Superior temporal gyrus (tissue), 1 donor: ENCODE measurements at regions not wholly inside any gene's neighbourhood (a gene's known extent, or its start where the extent isn't known, plus 50 kb on each side); places are given as distances from the start of the nearest gene placed in this dataset.
A peak's percentile ranks its signal among the peaks of the same experiment; 100 is the strongest.

Experiments
- DNase-seq: peaks from one replicate; pipeline ENCODE4 v3.0.0-alpha.2; 2016; ENCODE audit errors: extremely low spot score

DNA sequence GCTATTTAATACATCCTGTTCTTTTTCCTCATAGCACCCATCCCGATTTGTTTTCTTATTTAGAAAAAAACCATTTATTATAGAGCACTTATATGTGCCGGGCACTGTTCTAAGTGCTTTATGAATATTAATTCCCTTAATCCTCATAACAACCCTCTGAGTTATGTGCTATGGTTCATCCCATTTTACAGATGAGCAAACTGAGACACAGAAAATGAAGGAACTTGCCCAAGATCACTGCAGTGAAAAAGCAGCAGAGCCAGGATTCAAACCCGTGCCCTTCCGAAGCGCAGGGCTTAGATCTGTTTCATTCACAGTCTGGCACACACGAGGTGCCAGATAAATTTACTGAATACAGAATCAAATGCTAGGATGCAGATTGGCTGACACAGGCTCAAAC, 85.1 kb upstream of the ZC3H12A start:
- no peak for DNase-seq

GRCh38 chr1:37391211-37392011, 83.0 kb upstream of the ZC3H12A start:
- DNase-seq = no peak

DNA sequence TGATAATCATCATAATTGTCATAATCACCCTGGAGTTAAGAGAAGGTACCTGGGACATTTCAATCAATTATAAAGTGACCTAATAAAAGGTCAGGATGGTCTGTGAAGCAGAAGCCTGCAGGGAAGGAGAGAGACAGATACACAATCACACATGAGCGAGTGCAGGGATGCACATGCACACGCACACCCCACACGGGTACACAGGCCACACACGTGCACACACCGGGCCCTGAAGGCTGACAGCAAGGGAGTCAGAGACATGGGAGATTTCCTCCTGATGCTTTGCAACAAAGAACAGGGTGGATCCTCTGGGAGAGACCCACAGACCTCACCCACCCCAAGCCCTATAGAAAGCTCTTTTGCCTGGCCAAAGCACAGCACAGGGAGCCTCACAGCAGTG, 82.3 kb upstream of the ZC3H12A start:
- no peak for DNase-seq

DNA sequence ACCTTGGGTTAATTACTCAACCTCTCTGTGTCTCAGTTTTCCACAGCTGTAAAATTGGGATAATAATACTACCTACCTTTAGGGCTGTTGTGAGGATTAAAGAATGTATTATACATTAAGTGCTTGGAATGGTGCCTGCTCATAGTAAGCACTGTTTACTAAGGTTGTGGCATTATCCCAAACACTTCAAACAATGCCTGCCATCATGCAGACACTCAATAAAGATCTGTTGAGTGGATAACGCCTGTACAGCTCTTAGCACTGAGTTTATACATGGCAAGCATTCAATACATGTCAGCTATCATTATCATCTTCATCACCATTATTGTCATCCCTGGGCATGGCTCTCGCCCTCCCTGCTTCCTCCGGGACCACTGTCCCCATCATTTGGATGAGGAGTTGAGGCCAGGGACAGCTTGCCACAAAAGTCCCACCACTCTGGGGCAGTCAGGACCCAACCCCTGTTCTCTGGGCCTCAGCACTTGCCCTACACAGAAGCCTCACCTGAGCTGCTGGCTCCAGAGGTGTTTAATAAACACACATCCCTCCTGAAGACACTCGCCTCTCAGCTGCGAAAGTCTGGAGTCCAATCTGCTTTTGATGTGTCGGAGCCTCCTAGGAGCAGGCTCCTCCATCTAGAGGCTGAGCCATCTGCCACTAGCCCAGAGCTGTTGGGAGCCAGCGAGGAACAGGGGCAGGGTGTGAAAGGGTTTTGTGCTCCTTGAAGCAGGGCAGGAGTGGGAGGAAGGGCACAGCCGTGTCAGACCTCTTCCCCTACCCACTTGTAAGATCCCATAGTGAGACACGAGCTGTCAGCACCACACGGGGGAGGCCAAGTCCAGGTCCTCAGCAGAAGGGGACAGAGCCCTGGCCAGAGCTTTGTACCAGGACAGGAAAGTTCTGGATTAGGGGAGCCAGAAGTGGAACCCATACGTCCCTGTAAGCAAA, 80.9 kb upstream of the ZC3H12A start:
- DNase-seq = no peak

DNA sequence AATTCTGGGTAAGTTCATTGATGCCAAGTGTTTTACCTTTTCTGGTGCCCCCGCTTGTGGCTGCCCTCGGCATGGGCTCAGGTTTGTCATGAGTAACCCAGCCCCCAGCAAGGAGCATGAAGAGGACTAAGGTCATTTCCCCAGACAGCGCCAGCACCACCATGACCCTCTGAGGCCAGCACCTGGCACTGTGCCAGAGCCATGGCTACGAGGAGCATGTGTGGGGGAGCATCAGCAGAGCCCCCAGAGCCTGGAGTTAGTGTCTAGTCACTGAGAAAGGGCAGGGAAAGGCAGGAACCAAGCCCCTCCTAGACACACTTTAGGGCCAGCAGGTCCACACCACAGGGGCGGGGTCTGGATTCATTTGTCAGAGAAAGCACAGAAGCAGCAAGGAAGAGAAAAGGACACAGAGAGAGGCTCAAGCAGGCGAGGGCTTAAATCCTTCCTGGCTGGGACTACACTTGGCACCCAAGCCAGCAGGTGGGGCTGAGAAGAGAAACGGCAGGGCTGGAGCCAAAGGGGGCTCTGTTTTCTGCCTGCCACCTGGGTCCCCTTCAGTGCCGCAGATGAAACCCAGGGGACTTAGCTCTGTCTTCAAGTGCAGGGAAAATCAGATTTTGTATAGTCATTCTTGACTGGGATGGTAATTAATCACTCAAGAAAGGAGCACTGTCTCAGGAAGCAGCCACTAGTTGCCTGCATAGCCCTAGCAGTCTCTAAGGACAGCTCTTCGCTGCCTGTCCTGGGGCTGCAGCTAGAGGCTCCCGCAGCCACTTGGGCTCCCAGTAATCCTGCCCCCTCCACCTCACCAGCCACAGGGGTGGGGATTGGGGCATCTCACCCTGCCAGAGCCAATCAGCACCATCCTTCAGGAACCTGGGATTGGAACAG, 79.6 kb upstream of the ZC3H12A start:
- DNase-seq = no peak

GRCh38 chr1:37398096-37398495, 76.3 kb upstream of the ZC3H12A start:
- DNase-seq = no peak

DNA sequence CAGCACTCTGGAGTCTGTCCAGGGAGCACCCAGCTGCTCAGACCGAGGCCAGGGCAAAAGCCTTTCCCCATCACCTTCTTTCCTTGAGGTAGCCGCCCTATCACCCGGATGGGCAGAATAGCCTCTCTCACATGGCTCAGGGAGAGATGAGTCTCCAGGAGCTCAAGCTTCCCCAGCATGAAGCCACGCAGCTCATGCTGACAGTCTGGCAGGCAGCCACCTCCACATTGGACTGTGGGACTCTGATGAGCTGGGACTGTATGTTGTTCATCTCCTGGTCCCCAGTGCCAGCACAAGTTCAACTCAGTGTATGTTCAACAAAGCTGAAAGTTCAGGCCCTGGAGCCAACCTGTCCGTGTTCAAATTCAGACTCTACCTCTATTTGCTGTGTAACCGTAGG, 75.2 kb upstream of the ZC3H12A start:
- no peak for DNase-seq

DNA sequence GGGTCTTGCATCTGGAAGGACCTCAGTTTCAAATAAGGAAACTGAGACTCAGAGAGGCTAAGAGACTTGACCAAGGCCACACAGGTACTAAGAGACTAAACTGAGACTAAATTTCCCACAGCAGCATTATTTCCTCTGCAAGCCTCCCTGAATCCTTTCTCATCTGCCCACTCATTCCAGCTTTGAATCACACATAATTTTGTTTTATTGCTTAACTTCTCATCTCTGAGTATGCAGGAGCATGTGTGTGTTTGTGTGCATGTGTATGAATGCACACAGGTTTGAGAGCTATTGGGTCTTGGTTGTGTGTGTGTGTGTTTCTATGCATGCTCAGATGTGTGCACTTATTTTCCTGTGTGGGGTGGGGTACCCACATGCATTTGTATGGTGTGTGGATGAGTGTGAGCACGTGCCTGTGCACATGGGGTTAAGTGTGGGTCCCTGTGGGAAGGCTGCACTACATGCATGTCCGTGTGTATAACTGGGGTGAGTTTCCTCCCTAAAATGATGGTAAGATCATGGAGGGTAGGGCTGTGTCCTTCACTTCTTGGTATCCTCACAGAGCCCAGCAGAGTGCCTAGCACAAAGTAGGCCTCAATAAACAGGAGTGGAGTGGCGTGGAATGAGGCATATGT, 74.4 kb upstream of the ZC3H12A start:
- no peak for DNase-seq

DNA sequence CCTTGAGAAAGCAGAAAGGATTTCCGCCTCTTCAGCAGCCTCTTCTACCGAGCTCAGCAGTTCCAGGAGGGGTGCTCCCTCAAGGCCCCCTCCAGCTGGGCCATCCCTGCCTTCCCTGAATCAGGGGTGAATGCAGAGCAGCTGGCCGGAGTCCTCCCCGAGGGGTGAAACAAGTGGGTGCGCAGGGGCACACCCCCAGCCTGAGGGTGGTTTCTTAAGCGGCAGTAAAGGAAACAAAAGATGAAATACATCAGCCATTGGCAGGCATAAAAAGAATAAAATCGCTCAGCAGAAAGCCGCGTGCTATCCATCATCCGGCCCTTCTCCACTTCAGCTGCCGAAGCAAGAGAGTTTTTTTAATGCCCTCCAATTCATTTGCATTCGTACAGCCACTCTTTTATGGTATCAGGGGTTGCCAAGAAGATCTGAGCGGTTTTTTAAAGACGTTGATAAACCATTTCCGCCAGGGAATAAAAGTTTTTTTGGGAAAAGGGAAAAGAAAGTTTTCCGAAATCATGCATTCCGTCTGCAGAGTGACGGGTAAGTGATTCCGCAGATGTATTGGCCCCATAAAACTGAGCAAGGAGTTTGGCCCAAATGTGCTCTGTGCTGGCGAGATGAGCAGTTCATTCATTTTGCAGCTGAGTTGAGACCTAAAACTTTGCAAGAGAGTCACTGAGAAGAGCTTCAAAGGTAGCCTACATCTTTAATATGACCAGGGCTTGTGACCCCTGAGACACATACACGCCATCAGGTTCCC, 73.7 kb upstream of the ZC3H12A start:
- no peak for DNase-seq

GRCh38 chr1:37403166-37403565, 71.2 kb upstream of the ZC3H12A start:
- no peak for DNase-seq

DNA sequence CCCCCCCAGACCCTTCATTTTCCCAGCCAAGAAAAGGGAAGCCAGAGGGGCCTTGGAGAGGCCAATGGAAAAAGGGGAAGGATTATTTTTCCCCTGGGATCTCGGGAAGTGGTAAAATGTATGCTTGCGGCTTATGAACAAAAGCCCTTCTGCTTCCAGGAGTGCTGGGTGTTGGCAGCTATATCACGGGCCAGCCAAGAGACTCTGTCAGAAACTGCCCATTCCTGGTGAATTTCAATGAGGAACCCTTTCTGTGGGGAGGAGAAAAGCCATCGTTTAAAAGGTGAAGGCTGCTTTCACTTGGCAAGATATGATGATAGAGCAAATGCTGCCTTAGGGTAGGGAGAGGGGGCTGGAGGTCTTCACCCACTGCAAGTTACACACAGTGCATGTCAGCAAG, 69.7 kb upstream of the ZC3H12A start:
- no peak for DNase-seq

DNA sequence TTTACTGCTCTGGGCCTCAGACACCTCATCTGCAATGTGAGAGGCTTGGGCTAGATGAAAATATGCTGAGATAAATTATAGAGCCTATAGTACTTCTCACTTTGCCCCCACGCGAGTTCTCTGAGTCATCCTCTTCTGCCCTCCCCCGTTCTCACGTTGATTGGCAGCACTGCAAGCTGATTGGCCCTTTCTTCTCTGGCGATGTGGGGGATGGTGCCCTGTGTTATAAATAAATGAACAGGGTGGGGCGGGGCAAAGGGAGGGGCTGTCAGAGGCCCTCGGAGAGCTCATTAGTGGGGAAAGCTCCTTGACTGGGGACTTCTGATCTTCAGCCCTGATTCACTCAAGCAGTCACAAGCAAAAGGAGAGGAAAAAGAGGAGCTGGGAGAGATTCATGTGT, 64.3 kb upstream of the ZC3H12A start:
- peak; percentile 46 for DNase-seq

DNA sequence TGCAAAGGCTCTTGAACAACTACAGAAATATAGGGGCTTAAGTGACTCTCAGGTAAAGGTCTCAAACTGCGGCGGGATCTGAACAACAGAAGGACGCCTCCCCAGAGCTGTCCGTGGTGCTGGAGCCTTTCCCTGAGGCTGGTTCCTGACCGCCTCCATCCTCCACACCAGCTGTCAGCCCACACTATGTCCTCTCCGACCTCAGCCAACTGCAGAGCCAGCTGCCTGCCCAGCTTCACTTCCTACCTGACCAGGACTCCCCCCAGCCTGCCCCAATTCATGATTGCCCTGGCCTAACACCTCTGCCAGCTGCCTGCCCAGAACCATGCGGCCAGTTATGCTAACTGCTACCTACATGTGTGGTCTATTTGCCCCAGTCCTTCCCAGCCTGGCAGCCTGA, 63.6 kb upstream of the ZC3H12A start:
- DNase-seq = no peak

- DNase-seq = peak; percentile 52
These were observed 58.7 kb upstream of the ZC3H12A start for GRCh38 chr1:37415611-37416244.

DNA sequence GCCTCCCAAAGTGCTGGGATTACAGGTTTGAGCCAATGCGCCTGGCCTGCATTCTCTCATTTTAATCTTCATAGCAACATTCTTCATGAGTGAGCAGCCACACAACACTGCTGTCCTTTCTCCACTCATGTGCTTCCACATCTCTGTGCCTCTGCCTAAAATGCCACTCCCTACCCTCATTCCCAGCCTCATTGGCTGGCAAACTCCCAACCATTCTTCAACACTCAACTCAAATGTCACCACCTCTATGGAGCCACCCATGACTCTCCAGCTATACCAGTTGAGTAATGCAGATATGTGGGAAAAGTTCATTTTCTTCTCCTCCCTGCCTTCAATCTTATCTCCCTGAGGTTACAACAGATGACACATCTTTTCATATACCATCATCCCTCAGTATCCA, 53.9 kb upstream of the ZC3H12A start:
- no peak for DNase-seq

- no peak for DNase-seq
These were observed 50.6 kb upstream of the ZC3H12A start for GRCh38 chr1:37423810-37424209.

DNA sequence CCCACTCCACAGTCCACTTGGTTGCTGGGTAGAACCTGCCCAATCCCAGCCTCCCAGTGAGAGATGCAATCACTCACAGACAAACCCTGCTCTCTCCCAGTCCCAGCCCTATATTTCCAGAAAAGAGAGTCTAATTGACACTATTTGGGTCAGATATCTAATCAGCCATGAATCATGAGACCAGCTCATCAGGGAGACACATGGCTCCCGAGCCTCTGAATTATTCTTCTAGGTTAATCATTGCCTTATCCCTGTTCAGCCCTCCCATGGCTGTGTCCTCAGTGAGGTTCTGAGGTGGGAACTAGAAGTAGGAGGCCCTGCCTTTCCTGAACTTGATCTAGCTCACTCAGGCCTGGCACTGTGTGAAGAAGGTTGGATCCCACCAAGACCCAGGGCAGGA, 49.9 kb upstream of the ZC3H12A start:
- DNase-seq = no peak
